NT2/D1 (cell line): ENCODE measurements at regions not wholly inside any gene's neighbourhood (a gene's known extent, or its start where the extent isn't known, plus 50 kb on each side); places are given as distances from the start of the nearest gene placed in this dataset.

Experiments
- SUZ12 ChIP-seq: IDR thresholded peaks from 2 replicates; pipeline ENCODE4 v1.6.1; 2011; ENCODE audit not compliant: insufficient read length, insufficient read depth; ENCODE audit errors: extremely low read depth
- YY1 ChIP-seq: IDR thresholded peaks from 2 replicates; pipeline ENCODE4 v1.6.1; 2011; ENCODE audit not compliant: insufficient read length, insufficient read depth
- ZNF274 ChIP-seq: IDR thresholded peaks from 2 replicates; pipeline ENCODE4 v1.6.1; 2011; ENCODE audit warnings: mild to moderate bottlenecking, low read depth, low read length

- TF ChIP-seq ZNF274 (no peak), YY1 (no peak), SUZ12 (no peak)
These were observed 129.1 kb upstream of the LGALSL start for GRCh38 chr2:64324746-64325410.
